HK-2 (cell line): ENCODE measurements at regions not wholly inside any gene's neighbourhood (a gene's known extent, or its start where the extent isn't known, plus 50 kb on each side); places are given as distances from the start of the nearest gene placed in this dataset.

Experiments
- DNase-seq: peaks from one replicate; pipeline ENCODE4 v3.0.0-alpha.2; 2018; ENCODE audit not compliant: unreplicated experiment

DNA sequence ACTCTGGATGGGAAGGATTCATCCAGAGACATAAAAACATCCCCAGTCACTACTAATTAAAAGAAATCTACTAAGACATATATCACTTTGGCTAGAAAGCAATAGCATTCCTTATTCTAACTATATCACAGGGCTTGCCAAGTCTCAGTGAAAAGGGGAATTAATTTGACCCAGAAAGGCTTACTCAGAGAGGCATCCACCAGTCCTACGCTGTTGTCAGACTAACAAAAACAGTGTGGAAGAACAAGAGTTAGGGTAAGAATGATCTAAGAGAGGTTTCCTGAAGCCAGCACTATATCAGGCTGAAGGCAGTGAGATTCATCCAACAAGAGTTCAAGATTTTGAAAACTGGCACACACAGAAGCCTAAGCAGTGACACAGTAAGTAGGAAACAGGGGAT lies 126.1 kb downstream of the GDAP2 start:
- DNase-seq: no peak

DNA sequence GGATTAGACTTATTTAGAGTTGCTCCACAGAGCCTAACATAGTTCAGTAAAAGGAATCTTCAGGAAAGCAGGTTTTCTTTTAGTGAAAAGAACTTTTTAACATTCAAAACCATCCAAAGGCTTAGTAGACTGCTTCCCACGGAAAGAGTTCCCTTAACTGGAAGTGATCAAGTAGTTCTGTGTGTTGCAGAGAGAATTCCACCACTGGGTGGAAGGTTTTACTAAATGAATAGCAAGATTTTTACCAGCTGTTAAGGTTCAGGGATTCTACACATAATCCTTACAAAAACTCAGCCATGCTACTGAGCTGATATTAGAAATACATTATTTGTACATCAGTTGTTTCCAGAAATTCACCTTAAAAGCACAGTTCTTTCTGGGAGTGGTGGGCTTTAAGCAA lies 119.7 kb downstream of the GDAP2 start:
- no peak for DNase-seq

DNA sequence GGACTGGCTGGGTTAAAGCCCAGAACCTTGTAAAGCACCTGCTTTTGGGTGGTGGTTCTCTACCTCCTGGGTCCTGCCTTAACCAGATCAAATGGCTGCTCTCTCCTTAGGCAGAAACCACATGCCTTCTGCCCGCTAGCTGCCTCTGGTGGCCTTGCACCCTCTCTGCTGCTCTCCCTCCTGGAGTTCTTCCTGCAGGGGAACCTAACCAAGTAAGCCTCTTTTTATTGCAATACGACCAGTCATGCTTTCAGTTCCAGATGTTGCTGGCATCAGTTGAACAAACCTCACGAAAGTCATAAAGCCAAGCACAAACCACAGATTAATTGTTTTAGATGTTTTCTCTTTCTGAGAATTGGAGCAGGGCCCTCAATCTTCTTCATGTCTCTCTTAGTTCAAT lies 118.9 kb downstream of the GDAP2 start:
- no peak for DNase-seq

DNA sequence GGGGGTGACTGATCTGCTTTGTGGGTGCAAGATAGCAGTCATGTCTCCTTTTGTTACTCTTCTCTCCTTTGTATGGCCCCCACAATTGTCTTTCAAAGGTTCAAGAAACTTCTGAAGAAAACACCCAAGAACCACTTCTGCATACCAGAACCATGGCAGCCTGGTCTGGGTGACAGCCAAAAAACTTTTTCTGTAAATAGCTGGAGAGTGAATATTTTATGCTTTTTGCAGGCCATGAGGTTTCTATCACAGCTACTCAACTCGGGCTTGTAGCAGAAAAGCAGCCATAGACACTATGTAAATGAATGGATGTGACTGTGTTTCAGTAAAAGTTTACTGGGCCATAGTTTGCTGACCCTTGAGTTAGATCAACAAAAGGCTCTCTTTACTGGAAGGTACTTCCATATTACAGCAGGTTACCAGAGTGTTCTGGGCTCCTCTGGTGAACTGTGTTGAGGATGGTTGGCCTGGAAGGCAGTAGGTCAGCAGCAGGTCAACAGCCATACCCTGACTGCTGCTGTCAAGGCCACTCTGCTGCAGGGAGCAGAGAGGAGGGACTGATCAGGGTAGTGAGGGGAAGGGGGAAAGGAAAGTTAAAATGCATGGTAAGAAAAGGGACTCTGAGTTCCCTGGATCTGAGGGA lies 116.4 kb downstream of the GDAP2 start:
- no peak for DNase-seq
